Trophoblast cell (in vitro differentiated cells and primary cell): ENCODE measurements at regions not wholly inside any gene's neighbourhood (a gene's known extent, or its start where the extent isn't known, plus 50 kb on each side); places are given as distances from the start of the nearest gene placed in this dataset.
"Not testable (repeated sequence)": the region's sequence is repeated elsewhere in the genome, so short reads cannot be mapped to it uniquely, and the experiment has no call there.

Experiments used
- DNase-seq, 2 donors: peaks; one replicate each; pipeline ENCODE4 v3.0.0-alpha.2; 2016
- H2AFZ ChIP-seq: 2 replicates; pipeline ENCODE4 v1.6.1; 2013; ENCODE audit warnings: low read length, moderate library complexity, mild to moderate bottlenecking; ENCODE audit not compliant: insufficient read depth, poor library complexity
- H2AK5ac ChIP-seq: 2 replicates; pipeline ENCODE4 v1.6.1; 2013; ENCODE audit warnings: mild to moderate bottlenecking, low read length
- H2BK120ac ChIP-seq: 2 replicates; pipeline ENCODE4 v1.6.1; 2013; ENCODE audit warnings: low read length, mild to moderate bottlenecking, moderate library complexity; ENCODE audit not compliant: insufficient read depth, poor library complexity
- H2BK12ac ChIP-seq: 2 replicates; pipeline ENCODE4 v1.6.1; 2013; ENCODE audit warnings: mild to moderate bottlenecking, low read length, moderate library complexity
- H2BK5ac ChIP-seq: 2 replicates; pipeline ENCODE4 v1.6.1; 2013; ENCODE audit warnings: low read length, low read depth, moderate library complexity, mild to moderate bottlenecking; ENCODE audit not compliant: poor library complexity
- H3K14ac ChIP-seq: 2 replicates; pipeline ENCODE4 v1.6.1; 2013; ENCODE audit warnings: mild to moderate bottlenecking, low read length
- H3K18ac ChIP-seq: 2 replicates; pipeline ENCODE4 v1.6.1; 2013; ENCODE audit warnings: mild to moderate bottlenecking, low read length
- H3K23ac ChIP-seq: 2 replicates; pipeline ENCODE4 v1.6.1; 2013; ENCODE audit warnings: low read length
- H3K27ac ChIP-seq: 2 replicates; pipeline ENCODE4 v1.5.1; 2013; ENCODE audit warnings: low read depth, mild to moderate bottlenecking, inconsistent platforms, low read length, moderate library complexity
- H3K27me3 ChIP-seq: 2 replicates; pipeline ENCODE4 v1.6.1; 2013; ENCODE audit warnings: inconsistent platforms, mild to moderate bottlenecking, low read length, moderate library complexity; ENCODE audit not compliant: insufficient read depth
- H3K36me3 ChIP-seq, 2 experiments: 1 replicate in 1 of 2; 2 replicates in 1 of 2; pipeline ENCODE4 v1.6.1; 2013; ENCODE audit warnings: low read length in 2 of 2, mild to moderate bottlenecking in 2 of 2, moderate library complexity in 1 of 2; ENCODE audit not compliant: insufficient read depth in 2 of 2, control insufficient read depth in 1 of 2
- H3K4ac ChIP-seq: 2 replicates; pipeline ENCODE4 v1.6.1; 2013; ENCODE audit warnings: low read depth, mild to moderate bottlenecking, low read length, moderate library complexity
- H3K4me1 ChIP-seq, 2 experiments: 1 replicate in 1 of 2; 2 replicates in 1 of 2; pipeline ENCODE4 v1.6.1; 2013; ENCODE audit warnings: low read length in 2 of 2, mild to moderate bottlenecking in 2 of 2, moderate library complexity in 1 of 2; ENCODE audit not compliant: insufficient read depth in 2 of 2, control insufficient read depth in 1 of 2
- H3K4me2 ChIP-seq: 2 replicates; pipeline ENCODE4 v1.6.1; 2013; ENCODE audit warnings: inconsistent platforms, mild to moderate bottlenecking, low read length, moderate library complexity
- H3K4me3 ChIP-seq: 2 replicates; pipeline ENCODE4 v1.5.1; 2013; ENCODE audit warnings: mild to moderate bottlenecking, low read depth, low read length, inconsistent platforms
- H3K79me1 ChIP-seq: one replicate; pipeline ENCODE4 v1.6.1; 2013; ENCODE audit warnings: low read length
- H3K79me2 ChIP-seq: 2 replicates; pipeline ENCODE4 v1.6.1; 2013; ENCODE audit warnings: low read length, mild to moderate bottlenecking; ENCODE audit not compliant: control insufficient read depth, insufficient read depth, poor library complexity
- H3K9ac ChIP-seq: 2 replicates; pipeline ENCODE4 v1.6.1; 2013; ENCODE audit warnings: mild to moderate bottlenecking, low read length
- H3K9me3 ChIP-seq: 2 replicates; pipeline ENCODE4 v1.6.1; 2013; ENCODE audit warnings: low read depth, mild to moderate bottlenecking, control low read depth, inconsistent platforms, low read length; ENCODE audit not compliant: insufficient read depth
- H4K12ac ChIP-seq: 2 replicates; pipeline ENCODE4 v1.6.1; 2013; ENCODE audit warnings: low read depth, mild to moderate bottlenecking, low read length, moderate library complexity
- H4K8ac ChIP-seq: 2 replicates; pipeline ENCODE4 v1.6.1; 2013; ENCODE audit warnings: low read depth, mild to moderate bottlenecking, low read length, moderate library complexity
- H4K91ac ChIP-seq: one replicate; pipeline ENCODE4 v1.6.1; 2013; ENCODE audit warnings: low read depth, mild to moderate bottlenecking, low read length, moderate library complexity
- WGBS: extraction: QIAGEN DNeasy Blood & Tissue Kit; methylation state at CpG from one replicate; pipeline ENCODE4 v1.1.7; 2013; ENCODE audit warnings: missing lambda C conversion rate; ENCODE audit not compliant: insufficient read length, insufficient coverage; ENCODE audit errors: extremely low coverage; 5-methylcytosine and 5-hydroxymethylcytosine counted together

- H3K14ac ChIP-seq = no peak overlapping the region
- H3K27me3 ChIP-seq = no peaks in the 10 kb centered on the region
- no peaks in the 10 kb centered on the region for H3K9me3 ChIP-seq
- no peaks in the 10 kb centered on the region for H3K36me3 ChIP-seq
- no peaks in the 10 kb centered on the region for H3K4me1 ChIP-seq
- H2AFZ ChIP-seq = no peak overlapping the region
- no CpG with 5 or more reads among the region's 4 CpGs for WGBS
- no peak overlapping the region for H4K8ac ChIP-seq
- H2BK5ac ChIP-seq = no peak overlapping the region
- H3K4me3 ChIP-seq = no peak overlapping the region
- no peak overlapping the region for H2BK120ac ChIP-seq
- no peak overlapping the region for H3K23ac ChIP-seq
- no peak overlapping the region for H4K12ac ChIP-seq
- H4K91ac ChIP-seq = no peak overlapping the region
- peaks cover 3% of the 10 kb centered on the region for H3K79me1 ChIP-seq
- no peak overlapping the region for H2AK5ac ChIP-seq
- no peak overlapping the region for H3K27ac ChIP-seq
- no peak overlapping the region for H2BK12ac ChIP-seq
- no peak overlapping the region for H3K4ac ChIP-seq
- no peaks in the 10 kb centered on the region for H3K79me2 ChIP-seq
- no peak overlapping the region for H3K9ac ChIP-seq
- H3K4me2 ChIP-seq = no peak overlapping the region
- DNase-seq = no peak
- no peak overlapping the region for H3K18ac ChIP-seq
These were observed 299.3 kb upstream of the DDI1 start for GRCh38 chr11:103737037-103737622.

- Histone ChIP-seq H3K4me1 (no peaks in the 10 kb centered on the region), H2AK5ac (no peak overlapping the region), H3K4me2 (no peak overlapping the region), H3K79me1 (peaks cover 3% of the 10 kb centered on the region), H3K18ac (no peak overlapping the region), H4K12ac (no peak overlapping the region), H3K4me3 (no peak overlapping the region), H3K4ac (no peak overlapping the region), H2BK5ac (no peak overlapping the region), H3K9me3 (no peaks in the 10 kb centered on the region), H3K79me2 (no peaks in the 10 kb centered on the region), H4K8ac (no peak overlapping the region), H3K23ac (no peak overlapping the region), H3K27me3 (no peaks in the 10 kb centered on the region), H2BK12ac (no peak overlapping the region), H3K36me3 (no peaks in the 10 kb centered on the region), H2BK120ac (no peak overlapping the region), H2AFZ (peak overlapping the region; percentile 11), H3K27ac (no peak overlapping the region), H3K9ac (no peak overlapping the region), H4K91ac (no peak overlapping the region), H3K14ac (no peak overlapping the region)
- WGBS = no CpG with 5 or more reads among the region's 3 CpGs
- no peak for DNase-seq
These were observed 298.7 kb upstream of the DDI1 start for GRCh38 chr11:103737747-103738146.

GRCh38 chr11:103739074-103739796, 297.2 kb upstream of the DDI1 start:
- not testable (repeated sequence) for H3K14ac ChIP-seq, H3K36me3 ChIP-seq, H3K23ac ChIP-seq, H3K4me1 ChIP-seq, H3K4ac ChIP-seq, H3K79me1 ChIP-seq, H2BK5ac ChIP-seq, H2BK12ac ChIP-seq, H3K79me2 ChIP-seq, H3K9ac ChIP-seq, DNase-seq, H3K9me3 ChIP-seq, H2AK5ac ChIP-seq, H3K18ac ChIP-seq, H2BK120ac ChIP-seq, H3K27ac ChIP-seq, H3K27me3 ChIP-seq, H3K4me3 ChIP-seq
- no CpG with 5 or more reads among the region's 18 CpGs for WGBS
- Histone ChIP-seq H3K4me2 (peak overlapping the region; percentile 44), H4K91ac (peak overlapping the region; percentile 54), H4K8ac (peak overlapping the region; percentile 78), H2AFZ (peak overlapping the region; percentile 15), H4K12ac (peak overlapping the region; percentile 2)

- H3K23ac ChIP-seq = no peak overlapping the region
- H2BK120ac ChIP-seq = no peak overlapping the region
- no peak for DNase-seq
- H4K91ac ChIP-seq = no peak overlapping the region
- no peaks in the 10 kb centered on the region for H3K4me1 ChIP-seq
- no peak overlapping the region for H4K8ac ChIP-seq
- H2BK5ac ChIP-seq = no peak overlapping the region
- H3K4me3 ChIP-seq = no peak overlapping the region
- H2AFZ ChIP-seq = no peak overlapping the region
- no peaks in the 10 kb centered on the region for H3K27me3 ChIP-seq
- H3K79me1 ChIP-seq = no peaks in the 10 kb centered on the region
- no CpG with 5 or more reads among the region's 2 CpGs for WGBS
- H2BK12ac ChIP-seq = no peak overlapping the region
- H3K79me2 ChIP-seq = no peaks in the 10 kb centered on the region
- no peak overlapping the region for H3K9ac ChIP-seq
- no peak overlapping the region for H2AK5ac ChIP-seq
- no peak overlapping the region for H4K12ac ChIP-seq
- no peaks in the 10 kb centered on the region for H3K36me3 ChIP-seq
- H3K27ac ChIP-seq = no peak overlapping the region
- no peak overlapping the region for H3K14ac ChIP-seq
- no peak overlapping the region for H3K4ac ChIP-seq
- H3K9me3 ChIP-seq = no peaks in the 10 kb centered on the region
- H3K4me2 ChIP-seq = no peak overlapping the region
- H3K18ac ChIP-seq = no peak overlapping the region
These were observed 291.8 kb upstream of the DDI1 start for GRCh38 chr11:103744496-103745153.
